CD4-positive, alpha-beta T cell treated with Interleukin-15 for 4 hours (primary cell): ENCODE measurements at regions not wholly inside any gene's neighbourhood (a gene's known extent, or its start where the extent isn't known, plus 50 kb on each side); places are given as distances from the start of the nearest gene placed in this dataset.

Experiments used
- DNase-seq: peaks from one replicate; pipeline ENCODE4 v3.0.0-alpha.2; 2020; ENCODE audit warnings: low spot score

DNA sequence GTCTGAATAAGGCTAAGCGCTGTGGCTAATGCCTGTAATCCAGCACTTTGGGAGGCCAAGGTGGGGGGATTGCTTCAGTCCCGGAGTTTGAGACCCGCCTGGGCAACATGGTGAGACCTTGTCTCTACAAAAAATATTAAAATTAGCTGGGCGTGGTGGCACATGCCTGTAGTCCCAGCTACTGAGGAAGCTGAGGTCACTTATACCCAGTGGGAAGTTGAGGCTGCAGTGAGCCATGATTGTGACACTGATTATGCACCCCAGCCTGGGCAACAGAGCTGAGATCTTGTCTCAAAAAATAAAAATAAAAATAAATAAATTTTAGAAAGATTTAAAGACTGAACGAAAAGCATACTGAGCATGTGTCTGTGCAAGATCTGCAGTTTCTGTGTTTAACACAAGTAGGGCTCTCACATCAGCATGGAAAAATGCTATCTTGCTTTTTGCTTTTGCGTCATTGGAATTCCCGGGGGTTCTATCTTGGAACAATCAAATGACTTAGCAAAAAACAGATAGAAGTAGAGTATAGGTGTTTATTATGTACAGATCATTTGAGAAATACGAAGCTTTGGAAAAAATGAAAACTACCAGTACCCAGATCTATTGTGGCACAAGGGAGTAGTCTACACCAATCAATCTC is 161.9 kb downstream of the CAPZA3 start:
- DNase-seq = no peak

- no peak for DNase-seq
Observed at GRCh38 chr12:18905134-18905533, 167.2 kb downstream of the CAPZA3 start.

GRCh38 chr12:18906395-18906794 is 168.5 kb downstream of the CAPZA3 start:
- no peak for DNase-seq

- DNase-seq = no peak
Observed at GRCh38 chr12:18907127-18907526, 169.2 kb downstream of the CAPZA3 start.

DNA sequence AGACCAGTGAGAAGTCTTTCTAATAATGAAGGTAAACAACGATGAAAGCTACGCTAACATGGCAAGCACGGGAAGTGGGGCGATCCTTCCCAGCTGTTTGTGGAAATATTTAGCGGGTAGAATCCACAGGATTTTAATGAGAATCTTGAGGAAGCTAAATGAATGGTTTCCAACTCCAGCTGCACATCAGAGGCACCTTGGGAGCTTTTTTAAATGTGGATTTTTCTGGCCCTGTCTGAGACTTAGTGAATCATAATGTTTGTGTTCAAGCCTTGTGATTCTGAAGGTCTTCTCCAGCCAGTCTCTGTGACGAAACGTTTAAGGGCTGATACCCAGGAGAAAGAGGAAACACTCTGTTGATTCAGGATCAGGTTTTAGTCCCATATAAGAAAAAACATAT is 169.8 kb downstream of the CAPZA3 start:
- no peak for DNase-seq

GRCh38 chr12:18908191-18908590 is 170.3 kb downstream of the CAPZA3 start:
- DNase-seq = no peak

GRCh38 chr12:18919871-18920511 is 182.1 kb downstream of the CAPZA3 start:
- no peak for DNase-seq

DNA sequence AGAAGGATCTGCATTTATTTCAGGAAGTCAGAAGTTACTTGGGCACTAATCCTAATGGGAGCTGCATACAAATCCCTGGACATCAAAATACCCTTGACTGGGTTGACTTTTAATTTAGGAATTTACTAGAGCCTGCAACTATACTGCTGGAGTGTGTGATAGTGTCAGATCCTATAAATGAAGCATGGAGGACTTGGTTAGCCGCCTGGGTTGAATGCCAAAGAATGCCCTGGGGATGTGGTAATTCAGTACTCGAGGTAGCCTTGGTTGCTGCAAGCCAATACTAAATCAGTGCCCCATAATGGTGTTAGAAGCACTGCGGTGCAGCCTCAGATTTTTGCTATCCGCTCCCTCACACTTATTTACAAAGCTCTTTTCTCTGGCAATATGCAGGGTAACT is 184.9 kb downstream of the CAPZA3 start:
- no peak for DNase-seq

DNA sequence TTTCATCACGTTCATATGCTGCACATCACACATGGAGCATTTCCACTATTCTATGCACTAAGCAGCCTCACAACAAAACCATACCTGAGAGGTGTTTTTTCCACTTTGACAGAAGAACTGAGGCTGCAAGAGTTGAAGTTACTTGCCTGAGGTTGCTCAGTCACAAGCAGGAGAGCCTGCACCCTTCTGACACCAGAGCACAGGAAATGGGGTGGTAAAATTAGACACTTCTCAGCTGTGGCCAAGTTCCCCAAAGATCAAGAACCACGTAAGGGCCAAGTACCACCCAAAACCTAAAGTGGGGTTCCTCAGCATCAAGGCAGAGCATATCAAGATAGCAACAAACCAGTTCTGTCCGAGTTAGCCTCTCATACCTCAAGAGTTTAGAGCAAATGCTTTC is 185.8 kb downstream of the CAPZA3 start:
- DNase-seq = no peak

DNA sequence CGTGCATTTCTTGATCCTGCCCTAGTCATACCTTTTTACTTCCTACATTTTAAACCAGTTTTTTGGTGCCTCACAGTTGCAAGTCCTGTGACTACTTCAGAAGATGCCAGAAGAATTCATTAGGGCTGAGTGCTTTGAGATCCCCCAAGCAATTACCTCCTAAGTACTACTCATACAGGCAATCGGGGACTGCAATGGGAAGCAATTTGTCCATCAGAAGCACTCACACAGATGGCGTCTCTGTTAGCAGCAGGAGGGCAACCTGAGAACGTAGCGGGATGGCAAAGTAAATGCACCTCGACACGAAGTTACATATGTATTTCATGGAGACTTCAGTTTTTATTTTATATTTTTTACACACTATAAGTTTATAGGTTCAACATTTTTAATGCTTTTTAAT is 188.3 kb downstream of the CAPZA3 start:
- no peak for DNase-seq

- no peak for DNase-seq
Observed at GRCh38 chr12:18932211-18932610, 194.3 kb downstream of the CAPZA3 start.

DNA sequence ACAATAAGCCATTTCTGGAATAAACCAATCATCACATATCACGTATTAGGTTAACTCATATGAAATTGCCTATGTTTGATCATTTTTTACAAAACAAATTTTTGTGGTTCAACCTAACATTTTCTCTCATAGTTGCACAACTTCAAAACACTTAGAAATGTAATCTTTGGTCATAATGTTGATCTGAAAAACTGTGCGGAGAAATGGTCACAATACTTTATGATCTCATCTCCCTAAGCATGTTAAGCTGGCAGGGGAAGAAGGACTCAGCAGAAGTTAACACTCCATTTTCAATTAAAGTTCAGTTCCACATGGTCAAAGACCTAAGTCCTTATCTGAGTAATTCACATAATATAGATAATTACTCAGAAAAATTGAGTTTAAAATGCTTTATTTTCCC is 194.8 kb downstream of the CAPZA3 start:
- no peak for DNase-seq

DNA sequence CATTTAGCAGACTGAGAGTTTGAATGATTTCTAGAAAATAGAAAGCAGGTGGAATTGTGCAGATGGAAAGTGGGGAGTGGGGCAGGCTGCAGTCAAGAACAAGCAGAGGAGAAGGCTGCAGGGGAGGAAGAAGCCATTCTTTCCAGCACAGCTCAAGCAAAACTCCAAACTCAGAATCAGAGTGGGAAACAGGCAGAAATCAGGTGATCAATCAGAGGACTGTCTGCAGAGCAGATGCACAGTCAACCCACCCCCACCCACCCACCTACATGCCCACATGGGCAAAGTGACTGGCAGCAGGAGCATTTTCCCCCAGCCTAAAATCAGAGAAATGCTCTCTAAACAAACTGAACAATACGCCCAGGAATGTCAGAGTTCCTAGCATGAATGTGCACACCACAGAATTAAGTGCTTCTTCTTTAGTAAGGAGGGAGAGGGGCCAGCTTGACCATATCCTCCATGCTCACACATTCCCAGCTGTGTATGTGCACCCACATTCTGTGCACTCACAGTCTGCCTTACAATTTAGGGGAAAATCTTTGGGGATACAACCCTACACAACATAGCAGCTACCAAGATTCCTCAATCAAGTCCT is 194.1 kb upstream of the PLEKHA5 start:
- no peak for DNase-seq

GRCh38 chr12:18939051-18939450 is 190.5 kb upstream of the PLEKHA5 start:
- no peak for DNase-seq

- DNase-seq = no peak
Observed at GRCh38 chr12:18942669-18943068, 186.9 kb upstream of the PLEKHA5 start.

GRCh38 chr12:18943200-18943599 is 186.3 kb upstream of the PLEKHA5 start:
- no peak for DNase-seq

- DNase-seq = no peak
Observed at GRCh38 chr12:18946106-18946505, 183.4 kb upstream of the PLEKHA5 start.

GRCh38 chr12:18951218-18951617 is 178.3 kb upstream of the PLEKHA5 start:
- DNase-seq = no peak

- DNase-seq = no peak
Observed at GRCh38 chr12:18953505-18953904, 176.0 kb upstream of the PLEKHA5 start.

- DNase-seq = no peak
Observed at GRCh38 chr12:18955594-18955993, 173.9 kb upstream of the PLEKHA5 start.

GRCh38 chr12:18965203-18965602 is 164.3 kb upstream of the PLEKHA5 start:
- no peak for DNase-seq

DNA sequence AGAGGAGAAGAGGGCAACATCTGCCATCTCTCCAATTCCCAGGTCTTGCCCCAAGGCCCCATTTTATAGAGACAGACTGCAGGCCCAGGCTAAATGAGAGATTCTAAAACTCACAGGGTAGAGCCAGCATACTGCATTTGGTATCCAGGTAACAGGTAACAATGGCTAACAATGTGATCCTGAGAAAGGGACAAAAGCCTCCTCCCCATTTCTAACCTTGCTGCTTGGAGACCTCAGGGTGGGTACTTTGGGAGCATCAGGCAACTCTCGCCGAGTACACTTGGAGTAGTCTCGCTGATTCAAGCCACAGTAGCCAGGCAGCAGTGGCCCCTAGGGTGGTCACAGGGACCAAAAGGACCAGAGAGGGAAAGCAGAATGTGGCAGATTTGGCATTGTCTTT is 162.6 kb upstream of the PLEKHA5 start:
- DNase-seq = no peak

GRCh38 chr12:18967814-18968213 is 161.7 kb upstream of the PLEKHA5 start:
- DNase-seq = no peak

DNA sequence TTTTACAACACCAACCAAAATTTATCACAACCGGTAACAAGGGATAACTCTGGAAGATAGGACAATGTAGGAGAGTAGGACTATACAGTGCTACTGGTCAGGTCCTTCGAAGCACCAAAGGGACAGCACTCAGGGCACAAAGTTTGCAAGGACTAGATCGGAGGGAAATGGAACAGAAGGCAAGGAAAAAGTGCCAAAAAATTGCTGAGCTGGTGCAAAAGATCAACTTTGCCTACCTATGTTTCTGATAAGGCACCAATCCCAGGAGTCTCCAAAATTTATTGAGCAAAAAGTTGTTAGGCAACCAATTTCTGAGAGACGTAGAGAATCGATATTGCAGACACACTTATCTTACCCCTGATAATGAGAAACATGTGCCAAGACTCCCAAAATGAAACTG is 160.0 kb upstream of the PLEKHA5 start:
- DNase-seq = no peak
